MM.1S (cell line): ENCODE measurements at regions not wholly inside any gene's neighbourhood (a gene's known extent, or its start where the extent isn't known, plus 50 kb on each side); places are given as distances from the start of the nearest gene placed in this dataset.

ENCODE experiments used
- DNase-seq: peaks from one replicate; pipeline ENCODE4 v3.0.0-alpha.2; 2015
- H2AFZ ChIP-seq: fragments of 300-600 bp; sonication (generic); 2 replicates; pipeline ENCODE4 v1.6.0; 2016; ENCODE audit warnings: antibody characterized with exemption, low read length
- H3F3A ChIP-seq: fragments of 300-600 bp; sonication (generic); 2 replicates; pipeline ENCODE4 v1.6.1; 2016; ENCODE audit warnings: mild to moderate bottlenecking, antibody characterized with exemption, low read length, moderate library complexity, mixed read lengths; ENCODE audit not compliant: insufficient read depth
- H3K27ac ChIP-seq: fragments of 300-600 bp; sonication (generic); 2 replicates; pipeline ENCODE4 v1.5.1; 2016; ENCODE audit warnings: mild to moderate bottlenecking, low read length
- H3K27me3 ChIP-seq: fragments of 300-600 bp; sonication (generic); replicated peaks from 2 replicates; pipeline ENCODE4 v1.6.0; 2016; ENCODE audit warnings: low read length; ENCODE audit not compliant: insufficient read depth
- H3K36me3 ChIP-seq: fragments of 300-600 bp; sonication (generic); replicated peaks from 2 replicates; pipeline ENCODE4 v1.6.1; 2016; ENCODE audit warnings: mild to moderate bottlenecking, low read length, mixed read lengths; ENCODE audit not compliant: insufficient read depth
- H3K4me1 ChIP-seq: fragments of 300-600 bp; sonication (generic); 2 replicates; pipeline ENCODE4 v1.6.1; 2016; ENCODE audit warnings: low read length, mixed read lengths
- H3K4me2 ChIP-seq: fragments of 300-600 bp; sonication (generic); 2 replicates; pipeline ENCODE4 v1.6.0; 2016; ENCODE audit warnings: low read depth, low read length
- H3K4me3 ChIP-seq: fragments of 300-600 bp; sonication (generic); 2 replicates; pipeline ENCODE4 v1.5.1; 2016; ENCODE audit warnings: low read length, mixed read lengths
- H3K79me2 ChIP-seq: fragments of 300-600 bp; sonication (generic); 2 replicates; pipeline ENCODE4 v1.6.1; 2016; ENCODE audit warnings: mixed run types, low read length, mixed read lengths
- H3K9ac ChIP-seq: fragments of 300-600 bp; sonication (generic); 2 replicates; pipeline ENCODE4 v1.6.1; 2016; ENCODE audit warnings: low read length, mixed read lengths
- H3K9me2 ChIP-seq: fragments of 300-600 bp; sonication (generic); replicated peaks from 2 replicates; pipeline ENCODE4 v1.6.1; 2016; ENCODE audit warnings: mild to moderate bottlenecking, low read length, mixed read lengths; ENCODE audit not compliant: insufficient read depth
- H3K9me3 ChIP-seq: fragments of 300-600 bp; sonication (generic); replicated peaks from 2 replicates; pipeline ENCODE4 v1.6.1; 2016; ENCODE audit warnings: mild to moderate bottlenecking, low read length, mixed read lengths; ENCODE audit not compliant: insufficient read depth
- H4K20me1 ChIP-seq: fragments of 300-600 bp; sonication (generic); 2 replicates; pipeline ENCODE4 v1.6.1; 2016; ENCODE audit warnings: mild to moderate bottlenecking, low read length, moderate library complexity, mixed read lengths; ENCODE audit not compliant: insufficient read depth
- EZH2 ChIP-seq: fragments of 300-600 bp; sonication (generic); optimal IDR thresholded peaks from 2 replicates; pipeline ENCODE3; 2017; ENCODE audit warnings: low read depth, mild to moderate bottlenecking, antibody characterized with exemption, low read length, mixed read lengths
- EZH2phosphoT487 ChIP-seq: fragments of 300-600 bp; sonication (generic); IDR thresholded peaks from 2 replicates; pipeline ENCODE4 v1.6.1; 2018; ENCODE audit warnings: antibody characterized with exemption, low read length
- TF ChIP-seq, protein P1 (sequence below): fragments of 300-600 bp; sonication (generic); IDR thresholded peaks from 2 replicates; pipeline ENCODE4 v1.5.1; 2016; ENCODE audit warnings: antibody characterized with exemption, low read length, mixed read lengths

DNA sequence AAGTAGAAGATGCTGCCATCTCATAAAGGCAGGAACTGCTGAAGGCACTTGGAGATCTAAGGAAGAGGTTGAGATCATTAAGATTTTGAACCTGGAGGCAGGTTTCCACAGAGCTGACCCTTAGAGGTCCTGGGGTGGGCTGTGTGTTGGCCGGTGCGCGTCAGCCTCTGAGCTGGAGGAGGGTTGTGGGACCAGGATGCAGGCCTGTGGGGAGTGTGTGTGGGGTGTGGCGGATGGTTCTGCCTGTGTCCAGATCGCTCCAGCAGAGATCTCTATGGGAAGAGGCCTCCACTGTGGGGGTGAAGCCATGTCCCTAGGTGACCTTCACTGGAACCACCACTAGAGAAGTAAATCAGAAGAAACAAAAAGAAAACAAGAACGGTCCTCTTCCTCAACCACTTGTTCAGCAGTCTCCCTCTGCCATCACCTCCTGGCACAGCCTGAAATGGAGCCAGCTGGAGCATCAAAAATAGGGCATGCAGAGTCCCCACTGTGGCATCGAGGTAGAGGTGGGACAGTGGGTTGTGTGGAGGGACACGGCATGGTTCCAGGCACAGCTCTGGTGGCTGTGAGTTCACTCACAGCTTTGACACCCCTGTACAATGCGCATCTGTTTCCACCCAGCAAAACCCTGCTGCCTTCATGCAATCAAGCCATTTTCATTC lies 453.8 kb downstream of the TCERG1L start:
- H3K36me3 ChIP-seq, result no peaks in the 10 kb centered on the region
- no peak overlapping the region for H3K4me2 ChIP-seq
- no peaks in the 10 kb centered on the region for H3F3A ChIP-seq
- H4K20me1 ChIP-seq, result no peaks in the 10 kb centered on the region
- no peak overlapping the region for H3K9ac ChIP-seq
- H3K27me3 ChIP-seq, result no peaks in the 10 kb centered on the region
- no peak for DNase-seq
- no peaks in the 10 kb centered on the region for H3K79me2 ChIP-seq
- H3K9me3 ChIP-seq, result no peaks in the 10 kb centered on the region
- no peaks in the 10 kb centered on the region for H3K4me1 ChIP-seq
- H3K4me3 ChIP-seq, result no peak overlapping the region
- H3K27ac ChIP-seq, result no peak overlapping the region
- H2AFZ ChIP-seq, result no peak overlapping the region
- no peaks in the 10 kb centered on the region for H3K9me2 ChIP-seq
- no peak for TF ChIP-seq EZH2phosphoT487
- TF ChIP-seq, protein P1, sequence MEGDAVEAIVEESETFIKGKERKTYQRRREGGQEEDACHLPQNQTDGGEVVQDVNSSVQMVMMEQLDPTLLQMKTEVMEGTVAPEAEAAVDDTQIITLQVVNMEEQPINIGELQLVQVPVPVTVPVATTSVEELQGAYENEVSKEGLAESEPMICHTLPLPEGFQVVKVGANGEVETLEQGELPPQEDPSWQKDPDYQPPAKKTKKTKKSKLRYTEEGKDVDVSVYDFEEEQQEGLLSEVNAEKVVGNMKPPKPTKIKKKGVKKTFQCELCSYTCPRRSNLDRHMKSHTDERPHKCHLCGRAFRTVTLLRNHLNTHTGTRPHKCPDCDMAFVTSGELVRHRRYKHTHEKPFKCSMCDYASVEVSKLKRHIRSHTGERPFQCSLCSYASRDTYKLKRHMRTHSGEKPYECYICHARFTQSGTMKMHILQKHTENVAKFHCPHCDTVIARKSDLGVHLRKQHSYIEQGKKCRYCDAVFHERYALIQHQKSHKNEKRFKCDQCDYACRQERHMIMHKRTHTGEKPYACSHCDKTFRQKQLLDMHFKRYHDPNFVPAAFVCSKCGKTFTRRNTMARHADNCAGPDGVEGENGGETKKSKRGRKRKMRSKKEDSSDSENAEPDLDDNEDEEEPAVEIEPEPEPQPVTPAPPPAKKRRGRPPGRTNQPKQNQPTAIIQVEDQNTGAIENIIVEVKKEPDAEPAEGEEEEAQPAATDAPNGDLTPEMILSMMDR, result no peak
- TF ChIP-seq EZH2, result no peak

DNA sequence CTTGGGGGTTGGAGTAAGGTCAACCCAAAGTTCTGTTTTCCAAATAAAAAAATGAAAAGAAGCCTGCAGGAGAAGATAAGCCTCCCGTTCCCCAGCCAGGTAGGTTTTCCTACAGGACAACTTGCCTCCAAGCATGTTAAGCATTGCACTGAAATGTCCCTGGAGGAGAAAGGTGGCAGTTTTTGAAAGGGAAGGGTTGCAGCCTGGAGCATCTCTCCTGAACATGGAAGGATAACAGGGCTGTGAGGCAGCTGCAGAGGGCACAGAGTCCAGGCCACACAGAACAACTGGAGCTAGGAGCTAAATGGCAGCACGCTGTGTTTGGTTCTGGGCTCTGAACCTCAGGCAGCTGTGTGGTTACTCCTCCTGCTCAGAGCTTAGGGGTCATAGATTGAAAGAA lies 452.9 kb downstream of the TCERG1L start:
- no peaks in the 10 kb centered on the region for H3K4me1 ChIP-seq
- H3K4me2 ChIP-seq, result no peak overlapping the region
- no peaks in the 10 kb centered on the region for H3K9me3 ChIP-seq
- no peak overlapping the region for H3K27ac ChIP-seq
- no peaks in the 10 kb centered on the region for H3K27me3 ChIP-seq
- no peak overlapping the region for H2AFZ ChIP-seq
- H3K9ac ChIP-seq, result no peak overlapping the region
- H4K20me1 ChIP-seq, result no peaks in the 10 kb centered on the region
- no peaks in the 10 kb centered on the region for H3K36me3 ChIP-seq
- H3F3A ChIP-seq, result no peaks in the 10 kb centered on the region
- no peaks in the 10 kb centered on the region for H3K9me2 ChIP-seq
- no peak for DNase-seq
- TF ChIP-seq EZH2, result no peak
- TF ChIP-seq, protein P1, result no peak
- no peak for TF ChIP-seq EZH2phosphoT487
- no peak overlapping the region for H3K4me3 ChIP-seq
- H3K79me2 ChIP-seq, result no peaks in the 10 kb centered on the region

DNA sequence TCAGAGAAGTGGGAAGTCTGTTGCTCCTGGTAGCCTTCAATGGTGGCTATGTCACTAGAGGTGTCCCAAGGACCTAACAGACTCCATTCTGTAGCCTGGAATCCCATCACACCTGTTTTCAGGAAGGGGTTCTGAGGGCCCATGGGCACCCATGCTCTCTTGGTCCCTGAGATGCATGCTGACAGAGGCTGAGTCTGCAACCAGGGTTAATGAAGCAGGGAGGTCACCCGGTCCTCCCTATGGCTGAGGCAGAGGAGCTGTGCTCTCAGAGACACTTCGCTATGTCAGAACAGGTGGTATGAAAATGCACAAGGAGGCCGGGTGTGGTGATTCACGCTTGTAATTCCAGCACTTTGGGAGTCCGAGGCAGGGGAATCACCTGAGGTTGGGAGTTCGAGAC lies 452.1 kb downstream of the TCERG1L start:
- Histone ChIP-seq H3K79me2 (no peaks in the 10 kb centered on the region), H3K9me3 (no peaks in the 10 kb centered on the region), H3F3A (no peaks in the 10 kb centered on the region), H3K27me3 (no peaks in the 10 kb centered on the region), H3K9me2 (no peaks in the 10 kb centered on the region), H3K4me3 (no peak overlapping the region), H3K4me2 (no peak overlapping the region), H3K4me1 (no peaks in the 10 kb centered on the region), H3K27ac (no peak overlapping the region), H4K20me1 (no peaks in the 10 kb centered on the region), H3K36me3 (no peaks in the 10 kb centered on the region), H2AFZ (no peak overlapping the region), H3K9ac (no peak overlapping the region)
- no peak for DNase-seq
- TF ChIP-seq EZH2phosphoT487 (no peak), EZH2 (no peak)
- TF ChIP-seq, protein P1, result no peak
